CD4-positive, alpha-beta T cell treated with Interleukin-1 beta for 1 hour (primary cell): ENCODE measurements at regions not wholly inside any gene's neighbourhood (a gene's known extent, or its start where the extent isn't known, plus 50 kb on each side); places are given as distances from the start of the nearest gene placed in this dataset.

ENCODE experiments used
- DNase-seq, 2 donors: peaks; one replicate each; pipeline ENCODE4 v3.0.0-alpha.2; 2020 to 2022

DNA sequence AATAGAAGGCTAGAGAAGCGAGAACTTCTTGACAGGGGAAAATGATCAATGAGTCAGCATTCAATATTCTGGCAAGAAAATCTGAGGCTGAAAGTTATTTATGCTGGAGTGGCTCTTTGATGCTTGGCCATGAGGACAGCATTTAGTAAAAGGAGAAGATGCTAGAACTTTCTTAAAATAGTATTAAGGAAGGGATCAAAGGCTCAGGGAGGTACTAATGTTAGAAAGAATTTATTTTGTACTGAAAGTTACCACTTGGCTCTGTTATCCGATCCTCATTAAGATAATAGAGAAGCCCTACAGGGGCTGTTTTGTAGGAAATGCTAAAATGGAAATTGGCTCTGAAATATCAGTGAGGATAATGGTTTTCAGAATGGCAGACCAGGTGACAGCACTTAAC, 1774.6 kb upstream of the PCDH20 start:
- no peak for DNase-seq

DNA sequence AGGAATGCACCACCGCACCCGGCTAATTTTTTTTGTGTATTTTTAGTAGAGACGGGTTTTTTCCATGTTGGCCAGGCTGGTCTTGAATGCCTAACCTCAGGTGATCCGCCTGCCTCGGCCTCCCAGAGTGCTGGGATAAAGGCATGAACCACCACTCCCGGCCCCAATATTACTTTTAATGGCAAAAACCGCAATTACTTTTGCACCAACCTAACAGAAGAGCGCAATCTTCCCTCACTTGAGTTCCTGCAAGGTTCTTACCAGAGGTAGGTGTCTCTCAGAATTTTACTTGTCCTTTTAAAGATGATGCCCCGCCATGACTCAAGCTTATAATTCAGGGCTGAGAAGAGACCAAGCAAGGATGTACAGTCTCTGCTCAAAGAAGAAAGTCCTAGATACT, 1774.1 kb upstream of the PCDH20 start:
- DNase-seq = no peak

DNA sequence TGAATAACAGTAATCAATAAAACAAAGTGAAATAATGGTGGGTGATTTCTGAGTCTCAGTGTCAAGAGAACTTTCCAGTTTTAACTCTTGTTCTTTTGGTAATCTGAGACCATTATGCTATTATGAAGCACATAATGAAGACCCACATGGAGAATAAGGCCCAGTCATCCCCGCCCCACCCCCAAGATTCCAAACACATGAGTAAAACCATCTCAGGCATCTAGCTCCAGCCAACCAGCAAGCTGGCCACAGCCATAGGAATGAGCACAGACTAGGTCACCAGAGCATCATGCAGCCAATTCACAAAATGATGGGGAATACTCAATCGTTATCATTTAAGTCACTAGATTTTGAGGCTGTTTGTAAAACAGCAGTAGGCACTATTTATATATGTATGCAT, 1769.0 kb upstream of the PCDH20 start:
- no peak for DNase-seq

DNA sequence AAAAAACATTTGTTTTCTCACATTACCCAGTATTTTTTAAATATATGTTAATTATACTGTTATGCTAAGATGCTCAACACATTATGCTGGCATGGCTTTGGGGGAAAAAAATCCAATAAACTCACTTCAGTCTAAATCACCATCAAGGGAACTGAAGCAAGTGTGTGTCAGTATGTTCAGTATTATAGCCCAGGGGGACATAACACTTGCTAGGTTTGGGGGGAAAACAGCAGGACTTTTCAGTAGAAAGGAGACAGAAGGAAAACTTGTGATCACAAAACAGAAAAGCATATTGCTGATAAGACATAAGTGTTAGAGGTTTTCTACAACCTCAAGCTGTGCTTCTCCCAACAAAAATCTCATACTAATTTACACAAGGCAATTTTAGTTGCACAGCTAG, 1759.9 kb upstream of the PCDH20 start:
- DNase-seq = no peak

DNA sequence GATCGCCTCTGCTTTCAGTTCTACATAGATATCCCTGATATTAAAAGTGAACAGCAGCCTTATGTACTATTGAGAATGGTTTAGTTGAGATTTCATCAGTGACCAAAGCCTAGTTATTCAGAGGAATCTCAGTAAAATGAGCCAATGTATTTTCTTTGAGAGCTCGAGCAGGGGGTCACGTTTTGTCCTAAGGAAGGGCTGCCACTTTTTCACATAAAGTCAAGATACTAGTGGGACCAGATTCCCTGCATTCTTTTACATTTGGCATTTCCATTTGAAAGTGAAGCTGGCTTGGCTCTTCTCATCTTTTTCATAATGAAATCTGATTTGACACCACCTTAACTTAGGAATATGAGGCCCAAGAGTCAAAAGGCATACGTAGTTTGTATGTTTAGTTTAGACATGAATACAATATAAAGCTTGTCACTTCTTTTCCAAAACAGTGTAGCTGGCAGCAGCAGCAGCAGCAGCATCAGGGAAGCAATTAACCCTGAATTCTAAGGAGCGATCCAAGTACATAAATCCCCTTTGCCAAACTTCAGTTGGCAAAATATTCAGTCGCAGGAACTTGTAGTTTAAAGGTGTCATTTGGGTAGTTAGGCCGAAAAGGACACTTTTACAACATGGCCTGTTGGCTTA, 1752.2 kb upstream of the PCDH20 start:
- DNase-seq = no peak

DNA sequence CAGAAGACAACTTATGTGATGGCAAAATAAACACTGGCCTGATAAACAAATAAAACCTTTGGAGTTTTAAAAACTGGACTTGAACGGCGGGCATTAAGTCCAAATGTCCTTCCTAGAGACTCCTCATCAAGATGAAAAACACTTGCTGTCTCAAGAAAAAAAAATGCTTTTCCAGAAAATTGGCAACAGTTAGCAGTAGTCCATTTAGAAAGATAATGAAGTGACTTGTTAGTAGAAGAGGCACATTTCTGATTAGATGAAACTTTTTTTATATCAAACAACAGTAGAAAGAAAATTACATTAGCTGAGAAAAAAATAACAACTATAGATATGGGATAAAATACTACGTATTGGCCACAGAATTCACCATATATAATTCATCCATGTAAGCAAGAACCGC, 1750.7 kb upstream of the PCDH20 start:
- DNase-seq = no peak

DNA sequence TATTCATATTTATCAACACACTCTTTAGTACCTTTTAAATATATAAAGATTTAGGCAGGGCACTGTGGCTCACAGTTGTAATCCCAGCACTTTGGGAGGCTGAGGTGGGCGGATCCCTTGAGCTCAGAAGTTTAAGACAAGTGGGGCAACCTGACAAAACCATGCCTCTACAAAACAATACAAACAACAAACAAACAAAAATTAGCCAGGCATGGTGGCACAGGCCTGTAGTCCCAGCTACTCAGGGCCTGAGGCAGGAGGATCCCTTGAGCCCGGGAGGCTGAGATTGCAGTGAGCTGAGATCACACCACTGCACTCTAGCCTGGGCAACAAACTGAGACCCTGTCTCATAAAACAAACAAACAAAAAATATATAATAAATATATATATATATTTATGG, 1748.3 kb upstream of the PCDH20 start:
- DNase-seq = no peak

DNA sequence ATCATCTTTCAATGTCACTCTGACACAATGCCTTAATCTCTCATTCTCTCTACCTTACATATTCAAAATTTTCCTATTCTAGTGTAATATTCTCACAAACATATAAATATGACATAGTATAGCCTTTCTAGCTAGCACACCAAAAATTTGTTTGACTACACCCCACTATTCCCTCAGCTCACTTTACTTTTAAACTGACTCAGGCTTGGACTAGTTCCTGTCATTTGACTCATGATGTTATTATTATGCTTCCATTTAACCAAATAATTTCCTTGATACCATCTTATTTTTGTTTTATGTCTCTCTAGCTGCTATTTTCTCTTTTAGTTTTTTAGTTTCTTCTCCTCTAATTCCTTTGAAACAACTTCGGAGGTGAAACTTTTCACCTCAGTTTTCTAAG, 1745.6 kb upstream of the PCDH20 start:
- no peak for DNase-seq

DNA sequence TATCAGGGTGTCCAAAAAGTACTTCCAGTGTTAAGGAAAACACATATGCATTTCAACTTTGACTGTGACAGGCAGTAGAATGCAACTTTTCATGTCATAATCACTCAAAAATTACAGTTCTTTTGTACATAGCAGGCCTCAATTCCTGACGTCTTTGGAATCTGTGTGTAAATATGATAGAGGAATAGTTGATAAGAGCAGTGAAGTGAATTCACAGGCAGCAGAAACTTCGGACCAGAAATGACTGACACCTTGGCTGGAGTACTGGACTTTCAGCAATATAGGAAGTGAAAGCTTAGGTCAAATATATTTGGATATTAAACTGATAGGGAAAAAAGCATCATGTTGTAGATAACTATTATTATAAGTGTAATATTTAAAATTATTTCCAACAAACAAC, 1741.2 kb upstream of the PCDH20 start:
- DNase-seq = no peak

DNA sequence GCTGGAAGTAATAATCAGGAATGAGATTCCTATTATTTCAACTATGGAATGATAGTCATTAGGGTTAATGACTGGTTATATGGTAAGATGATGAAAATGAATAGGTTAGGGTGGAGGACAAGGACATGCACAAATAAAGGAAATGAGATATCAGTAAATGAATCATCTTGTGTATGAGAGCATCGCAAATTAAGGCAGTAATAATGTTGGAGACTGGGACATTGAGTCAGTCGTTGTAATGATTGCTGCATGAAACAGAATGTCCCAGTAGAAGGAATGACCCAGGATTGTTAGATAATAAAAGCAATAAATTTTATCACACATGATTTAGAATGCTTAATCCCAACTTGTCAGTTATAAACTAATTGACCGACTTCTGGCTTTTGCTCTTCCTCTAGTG, 1733.7 kb upstream of the PCDH20 start:
- no peak for DNase-seq

DNA sequence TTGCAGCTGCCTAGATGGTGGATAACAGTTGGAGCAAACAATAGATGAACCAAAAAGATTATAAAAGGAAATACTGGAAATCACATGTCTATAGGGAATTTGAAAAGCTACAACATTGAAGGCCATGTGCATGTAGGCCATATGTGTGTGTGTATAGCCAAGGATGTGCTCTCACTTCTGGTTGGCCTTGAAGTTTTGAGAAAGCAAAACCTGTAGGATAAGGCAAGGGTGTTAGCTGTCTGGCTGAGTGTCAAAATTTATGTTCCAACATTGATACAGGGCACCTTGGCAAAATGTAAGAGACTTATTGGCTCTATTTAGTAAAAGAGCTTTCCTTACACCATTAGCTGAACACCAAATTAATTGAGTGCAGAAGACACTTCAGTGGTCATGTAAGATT, 1723.6 kb upstream of the PCDH20 start:
- no peak for DNase-seq

DNA sequence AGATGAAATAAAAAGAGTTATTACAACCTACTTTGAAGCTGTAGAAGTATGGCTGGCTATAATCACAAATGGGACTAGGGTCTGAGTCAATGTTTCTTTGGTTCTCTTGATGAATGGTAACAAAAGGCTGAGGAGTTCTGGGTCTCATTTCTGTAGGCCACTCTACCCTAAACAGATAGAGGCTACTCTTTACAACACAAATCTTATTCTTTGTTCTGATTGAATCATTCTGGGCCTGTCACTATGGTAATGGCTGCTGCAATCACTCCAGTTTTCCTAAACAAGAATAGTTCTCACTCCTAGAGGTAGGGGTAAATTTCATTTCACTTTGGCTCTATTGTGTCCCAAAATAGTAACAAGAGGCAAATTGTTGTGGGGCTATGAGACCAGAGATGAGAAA, 1714.3 kb upstream of the PCDH20 start:
- no peak for DNase-seq

DNA sequence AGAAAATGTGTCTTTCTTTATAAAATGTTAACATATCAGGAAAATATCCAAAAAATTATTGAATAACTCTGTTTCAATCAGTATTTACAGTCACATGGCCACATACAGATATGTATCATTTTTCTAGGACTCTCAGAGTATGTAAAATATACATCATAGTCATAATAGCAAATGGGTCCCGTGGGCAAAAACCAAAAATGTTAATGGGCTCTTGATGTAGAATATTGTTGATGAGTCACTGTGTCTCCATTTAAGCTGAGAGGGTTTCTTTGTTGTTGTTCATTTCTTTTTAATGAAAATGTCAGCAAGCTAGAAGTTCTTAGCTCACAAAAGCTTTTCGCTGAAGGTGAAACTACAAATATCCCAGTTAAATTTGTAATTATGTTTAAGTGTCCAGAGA, 1713.1 kb upstream of the PCDH20 start:
- no peak for DNase-seq

DNA sequence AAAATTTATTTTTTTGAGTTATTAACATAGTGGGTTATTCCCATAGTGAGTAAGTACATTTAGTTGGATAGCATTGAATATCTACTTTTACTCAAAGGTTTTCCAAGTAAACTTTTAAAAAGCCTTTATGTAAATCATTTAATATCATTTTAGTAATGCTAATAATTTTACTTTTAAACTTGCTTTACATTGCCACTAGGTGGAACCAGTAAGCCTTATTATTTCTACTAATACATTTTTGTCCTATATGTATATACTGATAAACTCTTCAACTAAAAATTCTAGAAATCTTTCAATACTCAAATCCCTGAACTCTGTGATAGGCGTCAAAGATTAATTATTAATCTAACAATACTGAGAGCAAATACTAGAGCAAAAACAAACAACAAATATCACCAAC, 1709.2 kb upstream of the PCDH20 start:
- DNase-seq = no peak

DNA sequence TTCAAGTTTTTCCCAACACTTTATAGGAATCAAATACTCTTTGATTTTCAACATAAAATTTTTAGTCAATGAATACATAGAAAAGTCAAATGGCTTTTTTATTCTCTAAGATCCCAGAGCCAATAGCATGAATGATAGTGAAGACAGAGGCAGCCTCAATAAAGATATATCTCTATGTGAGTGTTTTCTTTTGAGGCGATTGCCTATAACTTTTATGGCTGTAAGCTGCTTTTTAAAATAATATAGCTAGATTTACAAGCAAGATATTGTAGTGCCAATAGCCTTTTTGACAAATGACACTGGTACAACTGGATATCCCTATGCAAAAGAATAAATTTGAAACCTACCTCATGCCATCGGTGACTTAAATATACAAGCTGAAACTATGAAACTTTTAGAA, 1705.2 kb upstream of the PCDH20 start:
- no peak for DNase-seq

DNA sequence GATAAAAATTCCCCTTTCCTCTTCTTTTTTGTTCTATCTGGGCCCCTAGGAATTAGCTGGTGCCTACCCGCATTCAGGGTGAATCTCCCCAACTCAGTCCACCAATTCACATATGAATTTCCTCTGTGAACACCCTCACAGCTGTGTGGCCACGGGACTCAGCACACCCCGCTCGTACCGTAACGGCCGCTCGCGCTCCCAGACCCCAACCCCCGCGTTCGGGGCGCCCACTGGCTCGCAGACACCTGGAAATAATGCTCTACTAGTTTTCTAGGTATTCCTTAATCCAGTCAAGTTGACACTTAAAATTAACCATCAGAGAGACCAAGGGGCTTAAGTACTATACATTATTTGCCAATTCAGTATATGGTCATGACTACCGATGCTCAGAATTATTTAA, 1702.1 kb upstream of the PCDH20 start:
- DNase-seq = no peak

DNA sequence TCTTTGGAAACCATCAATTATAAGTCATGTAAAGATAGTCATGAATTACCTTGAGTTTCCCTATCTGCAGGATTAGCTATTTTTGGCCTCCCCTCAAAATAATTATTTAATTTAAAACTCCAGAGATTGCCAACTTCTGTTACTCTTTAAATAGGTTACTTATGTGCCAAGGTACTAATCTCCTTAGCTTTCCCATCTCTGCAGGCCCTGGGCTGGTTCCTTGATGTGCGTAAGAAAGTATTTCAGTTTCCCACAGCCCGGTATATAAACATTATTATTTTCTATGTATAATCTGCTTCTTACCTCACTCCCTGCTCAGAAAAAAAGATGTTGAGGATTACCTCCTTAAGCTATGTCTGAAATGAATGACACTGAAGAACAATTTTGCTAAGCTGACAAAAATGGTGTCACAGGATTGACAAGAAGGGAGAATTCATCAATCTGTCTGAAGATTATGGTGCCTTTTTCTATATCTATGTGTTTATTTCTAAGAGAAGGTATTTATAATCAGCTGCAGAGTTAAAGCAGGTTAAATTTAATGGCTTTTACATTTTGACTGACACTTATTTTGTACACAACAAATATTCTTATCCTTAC, 1697.2 kb upstream of the PCDH20 start:
- no peak for DNase-seq

DNA sequence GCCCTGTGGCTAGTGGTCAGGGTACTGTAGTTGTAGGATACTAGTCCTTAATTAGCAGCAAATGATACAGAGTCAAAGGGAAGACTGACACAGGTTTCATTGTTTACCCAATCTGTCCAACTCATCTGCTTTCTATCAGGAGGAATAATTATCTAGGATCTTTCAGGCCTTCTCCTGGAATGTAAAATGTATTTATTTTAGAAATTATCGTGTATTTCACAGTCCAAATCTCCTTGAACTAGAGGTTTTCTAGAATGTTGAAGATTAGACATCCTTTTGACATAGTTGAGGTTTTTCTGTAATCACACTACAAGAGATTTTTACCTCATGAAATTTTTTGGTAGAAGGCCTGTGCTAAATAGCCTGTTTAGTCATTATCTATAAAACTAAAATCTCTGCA, 1694.8 kb upstream of the PCDH20 start:
- DNase-seq = no peak

DNA sequence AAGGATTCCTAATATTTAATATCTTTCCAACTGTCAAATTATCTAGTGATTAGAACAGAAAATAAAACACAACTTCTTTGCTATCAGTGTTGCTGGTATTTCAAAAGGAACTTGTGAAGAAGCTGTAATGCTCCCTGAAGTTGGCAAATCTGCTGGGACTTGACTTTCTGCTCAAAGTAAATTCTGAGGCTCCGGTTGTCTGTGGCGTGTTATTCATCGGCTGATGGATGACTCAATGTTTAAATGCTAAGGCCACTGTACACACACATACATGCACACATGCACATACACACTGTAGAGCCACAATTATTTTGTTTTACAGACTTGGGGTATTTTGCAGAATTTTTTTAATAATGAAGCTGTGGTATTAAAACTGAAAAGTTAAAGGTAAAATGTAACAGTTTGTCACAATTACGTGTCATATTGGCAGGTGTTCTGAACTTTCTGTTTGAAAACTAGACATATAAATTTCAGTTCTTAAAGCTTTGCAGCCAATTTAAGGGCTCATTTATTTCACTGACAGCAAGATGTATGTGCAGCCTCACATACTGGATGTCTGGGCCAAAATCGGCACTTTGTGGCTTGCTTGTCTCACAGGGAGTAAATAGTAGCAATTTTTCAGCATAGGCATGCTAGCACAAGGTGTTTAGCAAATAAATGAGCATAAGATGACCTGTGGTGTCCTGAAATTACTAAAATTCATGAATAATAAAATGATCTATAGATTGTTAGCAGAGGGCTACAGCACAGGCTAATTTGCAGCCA, 1691.7 kb upstream of the PCDH20 start:
- DNase-seq = no peak

DNA sequence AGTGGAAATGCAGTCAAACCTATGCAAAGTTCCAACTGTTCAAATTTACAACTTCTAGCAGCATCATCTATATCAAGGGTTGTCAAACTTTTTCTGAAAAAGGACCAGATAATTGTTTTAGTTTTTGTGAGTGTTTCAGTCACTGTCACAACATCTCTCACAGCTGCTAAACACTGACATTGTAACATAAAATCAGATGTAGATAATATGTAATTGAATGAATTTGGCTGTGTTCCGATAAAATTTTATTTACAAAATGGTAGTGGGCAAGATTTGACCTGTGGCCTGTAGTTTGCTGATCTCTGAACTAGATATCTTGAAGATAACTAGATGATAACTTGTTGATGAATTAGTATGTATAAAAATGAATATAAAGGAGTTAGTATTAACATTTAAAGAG, 1679.1 kb upstream of the PCDH20 start:
- no peak for DNase-seq

DNA sequence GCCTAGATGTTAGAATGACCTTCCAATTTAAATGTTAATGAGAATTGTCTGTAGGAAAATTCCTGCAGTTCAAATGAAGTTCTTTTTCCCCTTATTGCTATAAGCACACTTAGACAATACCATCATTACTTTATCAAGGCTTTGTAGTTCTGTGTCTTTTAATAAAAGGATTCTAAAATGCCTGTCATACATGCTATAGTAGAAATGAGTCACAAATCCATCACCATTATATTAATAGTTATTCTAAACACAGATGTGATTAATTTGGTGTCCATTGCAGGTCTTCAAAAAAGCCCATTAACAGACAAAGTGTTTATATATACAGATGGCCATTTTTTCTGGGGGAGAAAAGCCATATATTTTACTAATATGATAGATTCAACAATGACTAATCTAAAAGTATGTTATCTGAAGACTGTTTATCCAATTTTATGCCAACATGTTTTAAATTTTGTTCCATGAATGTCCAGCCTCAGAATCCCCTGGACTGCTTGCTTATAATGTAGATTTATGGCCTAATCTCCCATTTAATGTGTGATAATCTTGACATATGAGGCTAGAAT, 1678.3 kb upstream of the PCDH20 start:
- no peak for DNase-seq

DNA sequence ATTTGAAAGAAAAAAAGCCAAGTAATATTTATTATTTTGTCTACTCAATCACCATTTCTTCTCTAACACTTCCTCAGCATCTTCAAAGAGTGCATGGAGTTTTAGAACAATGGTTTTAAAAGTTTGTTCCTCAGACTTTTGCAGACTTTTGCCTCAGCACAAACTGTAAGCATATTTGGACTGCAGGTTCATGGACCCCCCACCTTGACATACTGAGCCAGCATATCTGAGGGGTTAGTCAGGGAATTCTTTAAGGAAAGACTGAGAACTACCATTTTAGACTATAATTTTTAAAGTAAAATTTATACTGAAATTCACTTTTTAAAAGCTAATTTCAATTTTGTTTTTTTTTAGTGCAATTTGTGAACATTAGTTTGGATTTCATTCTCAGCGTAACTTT, 1676.8 kb upstream of the PCDH20 start:
- DNase-seq = no peak

DNA sequence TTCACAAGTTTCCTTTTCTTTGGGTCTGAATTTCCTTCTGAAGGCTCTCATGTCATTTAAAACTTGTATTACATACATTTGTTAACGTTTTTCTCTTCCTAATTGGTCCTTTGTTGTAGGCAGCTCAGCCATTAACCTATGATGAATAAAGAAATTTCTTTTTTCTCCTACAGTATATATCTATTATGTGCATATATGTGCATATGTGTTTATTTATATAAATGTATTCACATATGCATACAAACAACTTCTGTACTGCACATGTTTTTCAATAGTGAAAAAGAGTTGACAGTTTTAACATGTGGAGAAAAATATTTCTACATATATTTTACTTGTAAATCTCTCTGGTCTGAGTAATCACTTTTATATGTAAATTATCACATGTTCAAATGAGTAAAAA, 1674.9 kb upstream of the PCDH20 start:
- DNase-seq = no peak

DNA sequence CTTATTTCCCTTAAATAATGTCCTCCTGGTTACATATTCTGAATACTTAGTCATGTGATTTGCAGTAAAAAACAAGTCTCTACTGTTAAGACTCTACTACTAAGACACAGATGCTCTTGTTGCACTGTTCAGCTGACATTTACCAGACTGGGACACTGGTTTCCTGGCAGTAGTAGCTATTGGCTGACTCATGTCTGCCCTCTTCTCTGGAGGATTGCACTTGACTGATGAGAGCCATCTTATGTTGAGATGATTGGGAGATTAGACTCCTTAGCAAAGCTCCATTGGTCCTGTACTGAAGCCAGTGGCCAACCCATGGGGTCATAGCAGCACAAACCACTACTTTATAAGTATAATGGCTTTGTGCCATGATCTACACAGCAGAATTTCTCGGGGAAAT, 1672.6 kb upstream of the PCDH20 start:
- DNase-seq = no peak
